ENCODE measurements at regions not wholly inside any gene's neighbourhood (a gene's known extent, or its start where the extent isn't known, plus 50 kb on each side); places are given as distances from the start of the nearest gene placed in this dataset.

DNA sequence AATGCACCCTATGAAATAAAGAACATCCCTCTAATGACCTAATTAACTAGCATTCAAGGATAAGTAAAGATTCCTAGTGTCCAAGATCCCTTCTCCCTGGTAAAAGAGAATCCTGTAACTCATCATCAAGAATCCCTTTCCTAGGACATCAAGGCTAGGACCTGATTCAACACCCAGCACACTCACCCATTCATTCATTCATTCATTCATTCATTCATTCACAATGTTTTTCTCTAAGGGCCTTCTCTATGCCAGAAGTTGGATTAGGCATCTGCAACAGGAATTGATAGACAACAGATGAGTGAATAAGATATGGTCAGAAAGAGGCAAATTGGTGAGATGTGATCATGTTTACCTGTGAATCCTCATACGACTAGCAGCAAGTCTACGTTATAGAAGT is 126.8 kb downstream of the OSR1 start:
- TF ChIP-seq CTCF (IDR thresholded peaks at IDR 0.05) = no peak
- TF ChIP-seq POLR2A (IDR thresholded peaks at IDR 0.05) = no peak
- Histone ChIP-seq H3K4me3 (replicated peaks in 1 of 3) (no peak overlapping the region), H3K27me3 (no peaks in the 10 kb centered on the region), H3K4me1 (peaks cover 10 to 14% of the 10 kb centered on the region in 2 donors), H3K36me3 (no peaks in the 10 kb centered on the region), H3K9me3 (no peaks in the 10 kb centered on the region), H3K27ac (no peak overlapping the region)
- 98 to 100% methylated on average over 2 of the region's 2 CpGs for WGBS, 2 donors
- DNase-seq = no peak
- intact Hi-C loops (cut with DNase I) = no loop called here

DNA sequence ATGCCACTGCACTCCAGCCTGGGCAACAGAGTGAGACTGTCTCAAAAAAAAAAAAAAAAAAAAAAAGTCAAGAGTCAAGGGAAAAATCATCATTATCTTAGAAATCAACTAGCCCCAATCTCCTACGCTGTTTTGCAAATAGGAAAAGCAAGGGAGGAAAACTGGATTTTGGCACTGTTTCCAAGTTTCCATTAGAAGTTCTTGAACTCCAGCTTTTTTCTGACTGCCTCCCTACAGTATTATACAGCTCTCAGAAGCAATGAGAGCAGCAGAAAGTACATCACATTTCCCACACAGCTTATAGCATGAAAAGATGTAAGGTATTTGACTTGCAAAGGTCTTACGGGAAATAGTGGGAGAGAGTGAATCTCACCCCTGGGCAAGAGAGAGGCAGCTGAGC is 127.8 kb downstream of the OSR1 start:
- WGBS, 2 donors = 83 to 92% methylated on average over 2 of the region's 2 CpGs
- Histone ChIP-seq H3K27me3 (no peaks in the 10 kb centered on the region), H3K4me1 (peaks cover 10 to 14% of the 10 kb centered on the region in 2 donors), H3K36me3 (no peaks in the 10 kb centered on the region), H3K4me3 (replicated peaks in 1 of 3) (no peak overlapping the region), H3K27ac (no peak overlapping the region), H3K9me3 (no peaks in the 10 kb centered on the region)
- TF ChIP-seq CTCF (IDR thresholded peaks at IDR 0.05) = no peak
- intact Hi-C loops (cut with DNase I) = no loop called here
- DNase-seq = no peak

GRCh38 chr2:19228715-19229114 is 129.7 kb downstream of the OSR1 start:
- H3K27me3 ChIP-seq = no peaks in the 10 kb centered on the region
- 77 to 90% methylated on average over 3 of the region's 3 CpGs for WGBS, 2 donors
- no peaks in the 10 kb centered on the region for H3K4me1 ChIP-seq
- no peak overlapping the region for H3K27ac ChIP-seq
- intact Hi-C loops (cut with DNase I) = no loop called here
- H3K4me3 ChIP-seq (replicated peaks in 1 of 3) = no peak overlapping the region
- no peaks in the 10 kb centered on the region for H3K9me3 ChIP-seq
- TF ChIP-seq CTCF (IDR thresholded peaks at IDR 0.05) (no peak), POLR2A (IDR thresholded peaks at IDR 0.05) (no peak)
- H3K36me3 ChIP-seq = no peaks in the 10 kb centered on the region
- DNase-seq = no peak

- H3K27ac ChIP-seq = no peak overlapping the region
- TF ChIP-seq CTCF (IDR thresholded peaks at IDR 0.05) = no peak
- TF ChIP-seq POLR2A (IDR thresholded peaks at IDR 0.05) = no peak
- no peak overlapping the region for H3K4me3 ChIP-seq (replicated peaks in 1 of 3)
- no peaks in the 10 kb centered on the region for H3K9me3 ChIP-seq
- no peaks in the 10 kb centered on the region for H3K36me3 ChIP-seq
- no peaks in the 10 kb centered on the region for H3K4me1 ChIP-seq
- intact Hi-C loops (cut with DNase I) = no loop called here
- DNase-seq = no peak
- WGBS, 2 donors = 84 to 90% methylated on average over 3 of the region's 3 CpGs
- H3K27me3 ChIP-seq = no peaks in the 10 kb centered on the region
Measured at GRCh38 chr2:19228181-19228593, 130.2 kb downstream of the OSR1 start.

DNA sequence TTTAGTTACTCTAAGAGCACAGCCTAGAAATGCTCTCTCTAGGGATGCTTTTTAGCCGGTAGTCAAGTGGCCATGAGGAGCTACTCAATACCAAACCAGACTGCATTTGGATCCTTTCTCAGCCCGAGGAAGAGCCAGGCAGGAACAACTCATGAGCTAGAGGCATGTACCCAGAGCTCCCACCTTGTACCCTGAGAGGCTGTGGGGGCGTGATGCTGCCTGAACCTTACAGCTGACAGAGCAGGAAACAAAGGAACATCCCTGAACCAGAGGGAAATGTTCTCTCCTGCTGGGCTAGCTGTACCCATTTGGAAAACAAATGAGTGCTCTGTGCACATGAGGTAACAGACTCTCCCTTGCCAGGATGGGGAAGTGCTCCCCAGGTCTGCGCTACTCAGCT is 131.6 kb downstream of the OSR1 start:
- no peak for TF ChIP-seq CTCF (IDR thresholded peaks at IDR 0.05)
- no peak for TF ChIP-seq POLR2A (IDR thresholded peaks at IDR 0.05)
- Histone ChIP-seq H3K9me3 (no peaks in the 10 kb centered on the region), H3K27me3 (no peaks in the 10 kb centered on the region), H3K27ac (no peak overlapping the region), H3K4me1 (no peaks in the 10 kb centered on the region), H3K36me3 (no peaks in the 10 kb centered on the region), H3K4me3 (replicated peaks in 1 of 3) (no peak overlapping the region)
- DNase-seq = no peak
- 49 to 61% methylated on average over 4 of the region's 4 CpGs for WGBS, 2 donors
- intact Hi-C loops (cut with DNase I) = no loop called here

Measured in thyroid gland (tissue), 4 donors.